IPS-20b (cell line): ENCODE measurements at regions not wholly inside any gene's neighbourhood (a gene's known extent, or its start where the extent isn't known, plus 50 kb on each side); places are given as distances from the start of the nearest gene placed in this dataset.

Experiments
- H3K27ac ChIP-seq: one replicate; pipeline ENCODE4 v1.5.1; 2013; ENCODE audit warnings: low read length
- H3K27me3 ChIP-seq: 2 replicates; pipeline ENCODE4 v1.6.1; 2013; ENCODE audit warnings: mild to moderate bottlenecking, low read length, inconsistent platforms; ENCODE audit not compliant: insufficient read depth
- H3K36me3 ChIP-seq: 2 replicates; pipeline ENCODE4 v1.6.1; 2013; ENCODE audit warnings: low read depth, mild to moderate bottlenecking, inconsistent platforms, low read length, moderate library complexity; ENCODE audit not compliant: insufficient read depth
- H3K4me1 ChIP-seq: 2 replicates; pipeline ENCODE4 v1.6.1; 2013; ENCODE audit warnings: mild to moderate bottlenecking, control low read depth, inconsistent platforms, low read length, moderate library complexity; ENCODE audit not compliant: insufficient read depth
- H3K4me3 ChIP-seq: 2 replicates; pipeline ENCODE4 v1.5.1; 2013; ENCODE audit warnings: mild to moderate bottlenecking, low read length, inconsistent platforms
- H3K9ac ChIP-seq: 2 replicates; pipeline ENCODE4 v1.6.1; 2013; ENCODE audit warnings: low read depth, mild to moderate bottlenecking, inconsistent platforms, low read length, moderate library complexity
- H3K9me3 ChIP-seq: 2 replicates; pipeline ENCODE4 v1.6.1; 2013; ENCODE audit warnings: mild to moderate bottlenecking, low read depth, low read length, inconsistent platforms; ENCODE audit not compliant: insufficient read depth

GRCh38 chr13:74187564-74187963, 53.4 kb upstream of the KLF12 start:
- no peaks in the 10 kb centered on the region for H3K4me1 ChIP-seq
- no peak overlapping the region for H3K4me3 ChIP-seq
- H3K9ac ChIP-seq, result no peak overlapping the region
- H3K27ac ChIP-seq, result no peak overlapping the region
- H3K9me3 ChIP-seq, result no peaks in the 10 kb centered on the region
- no peaks in the 10 kb centered on the region for H3K36me3 ChIP-seq
- no peaks in the 10 kb centered on the region for H3K27me3 ChIP-seq

DNA sequence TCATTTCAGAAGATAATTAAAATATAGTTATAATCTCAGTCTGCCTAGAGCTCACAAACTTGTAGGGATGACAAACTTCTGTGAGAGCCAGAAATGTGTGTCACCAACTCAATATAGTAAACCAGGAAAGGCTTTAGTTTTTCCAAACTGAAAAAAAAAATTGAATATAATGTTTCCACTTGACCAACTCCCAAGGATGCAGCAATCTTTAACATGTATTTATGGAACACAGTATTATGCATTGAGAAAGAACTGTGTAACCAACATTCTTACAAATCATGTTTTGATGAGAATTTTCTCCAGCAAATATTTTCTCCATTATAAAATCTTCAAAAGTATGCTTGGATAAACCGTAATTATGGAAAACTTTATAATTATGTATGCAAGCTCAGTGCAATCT, 50.1 kb upstream of the KLF12 start:
- no peak overlapping the region for H3K9ac ChIP-seq
- no peaks in the 10 kb centered on the region for H3K36me3 ChIP-seq
- no peaks in the 10 kb centered on the region for H3K9me3 ChIP-seq
- H3K27me3 ChIP-seq, result no peaks in the 10 kb centered on the region
- H3K4me3 ChIP-seq, result no peak overlapping the region
- H3K4me1 ChIP-seq, result no peaks in the 10 kb centered on the region
- no peak overlapping the region for H3K27ac ChIP-seq
